Prostate gland (tissue), 2 donors: ENCODE measurements at regions not wholly inside any gene's neighbourhood (a gene's known extent, or its start where the extent isn't known, plus 50 kb on each side); places are given as distances from the start of the nearest gene placed in this dataset.
A peak's percentile ranks its signal among the peaks of the same experiment; 100 is the strongest.
"Not testable (repeated sequence)": the region's sequence is repeated elsewhere in the genome, so short reads cannot be mapped to it uniquely, and the experiment has no call there.

ENCODE experiments used
- DNase-seq: peaks from one replicate; pipeline ENCODE4 v3.0.0-alpha.2; 2019; ENCODE audit warnings: low spot score
- H3K27ac ChIP-seq, 2 donors: fragments of 200-600 bp; sonication (generic); 2 replicates each; pipeline ENCODE4 v1.5.1; 2017 to 2019
- H3K27me3 ChIP-seq: fragments of 200-600 bp; sonication (generic); replicated peaks from 2 replicates; pipeline ENCODE4 v1.5.1; 2019; ENCODE audit not compliant: insufficient read depth
- H3K36me3 ChIP-seq, 2 donors: fragments of 200-600 bp; sonication (generic); 1 replicate in 1 of 2; 2 replicates in 1 of 2; pipeline versions ENCODE4 v1.5.1 to v1.8.1; 2017 to 2019
- H3K4me1 ChIP-seq: fragments of 200-600 bp; sonication (generic); replicated peaks from 2 replicates; pipeline ENCODE4 v1.5.1; 2019
- H3K4me3 ChIP-seq, 2 donors: fragments of 200-600 bp; sonication (generic); 2 replicates each; pipeline ENCODE4 v1.5.1; 2017 to 2019
- H3K9me3 ChIP-seq: fragments of 200-600 bp; sonication (generic); 2 replicates; pipeline ENCODE4 v1.5.1; 2017
- POLR2A ChIP-seq: fragments of 450-650 bp; IDR thresholded peaks from one replicate; pipeline ENCODE4 v1.6.1; 2016; ENCODE audit warnings: antibody characterized with exemption, mild to moderate bottlenecking
- POLR2AphosphoS5 ChIP-seq: sonication (generic); formaldehyde crosslinking; IDR thresholded peaks from one replicate; pipeline ENCODE4 v1.6.1; 2017; ENCODE audit warnings: antibody characterized with exemption
- WGBS: methylation state at CpG from one replicate; pipeline ENCODE4 v1.1.5; 2018; 5-methylcytosine and 5-hydroxymethylcytosine counted together
- intact Hi-C: fragments of 100-400 bp; cut with DNase I; formaldehyde crosslinking; loops from one replicate; pipeline ENCODE4 v1.14.2; 2022
- TF ChIP-seq, protein P1 (sequence below), 4 experiments: fragments of 200-600 bp in 2 of 4; fragments of 450-650 bp in 2 of 4; sonication (generic) in 2 of 4; IDR thresholded peaks; 1 replicate in 3 of 4; 2 replicates in 1 of 4; pipeline ENCODE4 v1.5.1; 2016 to 2019; ENCODE audit warnings: antibody characterized with exemption in 4 of 4, mild to moderate bottlenecking in 2 of 4, moderate library complexity in 2 of 4

DNA sequence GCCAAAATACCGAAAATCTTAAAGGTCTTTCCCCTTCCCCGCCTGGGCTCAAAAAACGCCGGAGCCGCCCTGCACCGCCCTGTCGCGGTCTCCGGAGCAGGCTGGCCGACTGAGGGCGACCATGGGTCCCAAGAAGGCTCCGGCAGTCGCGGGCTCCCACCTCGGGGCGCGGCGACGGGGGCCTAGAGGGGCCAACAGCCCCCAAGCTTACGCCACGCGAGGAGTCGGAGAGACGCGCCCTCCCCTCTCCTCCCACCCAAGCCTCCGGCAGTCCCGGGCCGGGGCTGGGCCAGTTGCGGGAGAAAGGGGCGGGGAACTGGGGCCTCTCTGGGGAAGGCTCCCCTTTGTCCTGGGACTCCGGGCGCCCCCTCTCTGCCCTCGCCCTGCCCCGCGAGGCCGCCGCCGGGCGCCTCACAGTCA is 69.2 kb downstream of the GOLGA8B start:
- intact Hi-C loops, result no loop called here

DNA sequence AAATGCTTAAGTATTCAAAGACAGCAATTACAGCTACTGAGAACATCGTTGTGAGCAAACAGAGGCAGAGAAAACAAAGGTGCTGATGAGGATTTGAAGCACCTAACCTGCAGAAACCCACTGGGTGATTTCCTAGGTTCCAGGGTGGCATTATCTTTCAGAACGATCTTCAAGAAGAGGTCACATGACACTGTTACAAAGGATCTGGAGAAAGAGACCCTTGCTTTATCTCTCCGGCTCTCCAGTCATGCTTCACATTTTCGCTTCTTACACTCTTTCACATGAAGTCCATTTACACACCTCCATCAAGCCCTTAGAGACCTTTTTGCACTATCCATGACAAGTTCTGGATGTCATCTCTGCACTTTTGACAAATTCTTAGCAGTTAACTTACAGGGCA is 70.8 kb downstream of the GOLGA8B start:
- no peak for TF ChIP-seq POLR2AphosphoS5
- TF ChIP-seq, protein P1, sequence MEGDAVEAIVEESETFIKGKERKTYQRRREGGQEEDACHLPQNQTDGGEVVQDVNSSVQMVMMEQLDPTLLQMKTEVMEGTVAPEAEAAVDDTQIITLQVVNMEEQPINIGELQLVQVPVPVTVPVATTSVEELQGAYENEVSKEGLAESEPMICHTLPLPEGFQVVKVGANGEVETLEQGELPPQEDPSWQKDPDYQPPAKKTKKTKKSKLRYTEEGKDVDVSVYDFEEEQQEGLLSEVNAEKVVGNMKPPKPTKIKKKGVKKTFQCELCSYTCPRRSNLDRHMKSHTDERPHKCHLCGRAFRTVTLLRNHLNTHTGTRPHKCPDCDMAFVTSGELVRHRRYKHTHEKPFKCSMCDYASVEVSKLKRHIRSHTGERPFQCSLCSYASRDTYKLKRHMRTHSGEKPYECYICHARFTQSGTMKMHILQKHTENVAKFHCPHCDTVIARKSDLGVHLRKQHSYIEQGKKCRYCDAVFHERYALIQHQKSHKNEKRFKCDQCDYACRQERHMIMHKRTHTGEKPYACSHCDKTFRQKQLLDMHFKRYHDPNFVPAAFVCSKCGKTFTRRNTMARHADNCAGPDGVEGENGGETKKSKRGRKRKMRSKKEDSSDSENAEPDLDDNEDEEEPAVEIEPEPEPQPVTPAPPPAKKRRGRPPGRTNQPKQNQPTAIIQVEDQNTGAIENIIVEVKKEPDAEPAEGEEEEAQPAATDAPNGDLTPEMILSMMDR (IDR thresholded peaks at IDR 0.05), result no peak
- TF ChIP-seq POLR2A, result no peak
- Histone ChIP-seq H3K36me3 (no peaks in the 10 kb centered on the region), H3K27ac (no peak overlapping the region), H3K4me1 (no peaks in the 10 kb centered on the region), H3K27me3 (no peaks in the 10 kb centered on the region), H3K4me3 (no peak overlapping the region), H3K9me3 (no peaks in the 10 kb centered on the region)
- intact Hi-C loops, result no loop called here
- no peak for DNase-seq
- WGBS, result 52% methylated on average over 4 of the region's 4 CpGs

More for the DNA sequence above, 69.2 kb downstream of the GOLGA8B start:
- TF ChIP-seq, protein P1 (IDR thresholded peaks at IDR 0.05), result no peak
- no peak for TF ChIP-seq POLR2AphosphoS5
- TF ChIP-seq POLR2A, result no peak
- Histone ChIP-seq H3K9me3 (no peaks in the 10 kb centered on the region), H3K36me3 (no peaks in the 10 kb centered on the region), H3K27me3 (no peaks in the 10 kb centered on the region), H3K4me1 (no peaks in the 10 kb centered on the region), H3K4me3 (peak overlapping the region; percentile 51 to 57), H3K27ac (peak overlapping the region; percentile 63 to 80)
- DNase-seq, result peak; percentile 14
- under 1% methylated on average over 29 of the region's 39 CpGs for WGBS

DNA sequence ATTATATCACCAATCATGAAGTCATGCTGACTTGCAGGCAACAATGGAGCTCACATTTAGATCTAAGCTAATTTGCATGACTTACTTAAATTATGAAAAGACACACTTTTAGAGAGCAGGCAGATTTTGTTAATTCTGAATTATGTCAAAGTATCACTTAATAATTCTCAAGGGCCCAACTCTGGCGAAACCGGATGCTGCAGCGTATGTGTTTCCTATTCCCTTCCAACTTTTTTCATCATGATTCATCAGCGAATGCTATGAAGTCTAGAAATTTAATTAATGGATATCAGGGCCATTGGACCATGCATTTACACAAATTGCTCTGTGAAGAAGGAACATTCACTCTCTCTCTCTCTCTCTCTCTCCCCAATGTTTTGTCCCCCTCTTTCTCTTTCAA is 63.5 kb upstream of the GOLGA8A start:
- TF ChIP-seq, protein P1 (IDR thresholded peaks at IDR 0.05), result no peak
- no peak for TF ChIP-seq POLR2AphosphoS5
- TF ChIP-seq POLR2A, result no peak
- 89% methylated on average over 4 of the region's 4 CpGs for WGBS
- no peak overlapping the region for H3K4me3 ChIP-seq
- H3K9me3 ChIP-seq, result no peaks in the 10 kb centered on the region
- H3K36me3 ChIP-seq, result no peaks in the 10 kb centered on the region
- no peak for DNase-seq
- H3K27me3 ChIP-seq, result no peaks in the 10 kb centered on the region
- no peak overlapping the region for H3K27ac ChIP-seq
- intact Hi-C loops, result no loop called here
- no peaks in the 10 kb centered on the region for H3K4me1 ChIP-seq

GRCh38 chr15:34496207-34496995 is 58.8 kb upstream of the GOLGA8A start:
- H3K27me3 ChIP-seq, result peaks cover 23% of the 10 kb centered on the region
- no peak for TF ChIP-seq POLR2AphosphoS5
- TF ChIP-seq POLR2A, result no peak
- TF ChIP-seq, protein P1 (IDR thresholded peaks at IDR 0.05), result no peak
- 27% methylated on average over 27 of the region's 30 CpGs for WGBS

DNA sequence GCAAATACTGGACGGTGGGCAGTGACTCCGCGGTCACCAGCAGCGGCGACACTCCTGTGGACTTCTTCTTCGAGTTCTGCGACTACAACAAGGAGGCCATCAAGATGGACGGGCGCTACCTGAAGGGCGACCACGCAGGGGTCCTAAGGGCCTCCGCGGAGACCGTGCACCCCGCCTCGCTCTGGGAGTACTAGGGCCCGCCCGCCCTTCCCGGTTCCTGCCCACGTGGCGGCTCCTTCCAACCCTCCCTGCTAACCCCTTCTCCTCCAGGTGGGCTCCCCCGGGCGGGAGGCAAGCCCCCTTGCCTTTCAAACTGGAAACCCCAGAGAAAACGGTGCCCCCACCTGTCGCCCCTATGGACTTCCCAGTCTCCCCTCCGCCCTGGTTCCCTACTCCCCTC is 58.1 kb upstream of the GOLGA8A start:
- H3K9me3 ChIP-seq, DNase-seq, H3K36me3 ChIP-seq, H3K27ac ChIP-seq, intact Hi-C loops, H3K4me1 ChIP-seq, H3K4me3 ChIP-seq: not testable (repeated sequence)
- H3K27me3 ChIP-seq, result peaks cover 27% of the 10 kb centered on the region
- 18% methylated on average over 26 of the region's 26 CpGs for WGBS

More at GRCh38 chr15:34496207-34496995, 58.8 kb upstream of the GOLGA8A start:
- DNase-seq, result no peak
- H3K9me3 ChIP-seq, result no peaks in the 10 kb centered on the region
- no peaks in the 10 kb centered on the region for H3K4me1 ChIP-seq
- H3K4me3 ChIP-seq, result no peak overlapping the region
- H3K27ac ChIP-seq, result no peak overlapping the region
- no peaks in the 10 kb centered on the region for H3K36me3 ChIP-seq
- intact Hi-C loops, result no loop called here
